K562 (cell line): ENCODE measurements at regions not wholly inside any gene's neighbourhood (a gene's known extent, or its start where the extent isn't known, plus 50 kb on each side); places are given as distances from the start of the nearest gene placed in this dataset.

Experiments
- IFI16 ChIP-seq: fragments of 250-450 bp; sonication (Bioruptor Pico); IDR thresholded peaks from 2 replicates; pipeline ENCODE4 v2.1.2; 2022; ENCODE audit warnings: mild to moderate bottlenecking, inconsistent platforms
- MYNN ChIP-seq, 2 experiments: sonication (generic); formaldehyde crosslinking in 1 of 2; IDR thresholded peaks; 2 replicates each; pipeline versions ENCODE4 v1.5.0 to v1.6.1; 2016 to 2020; ENCODE audit warnings: antibody characterized with exemption in 1 of 2, missing genetic modification reagents in 1 of 2
- POU5F1 ChIP-seq: fragments of 150-350 bp; IDR thresholded peaks from 2 replicates; pipeline ENCODE4 v1.6.1; 2014; ENCODE audit warnings: borderline replicate concordance, low read length, low read depth, mild to moderate bottlenecking; ENCODE audit not compliant: partially characterized antibody
- ZBTB1 ChIP-seq: sonication (generic); formaldehyde crosslinking; IDR thresholded peaks from 2 replicates; pipeline ENCODE4 v1.8.1; 2023; ENCODE audit warnings: missing genetic modification reagents, low read depth, mild to moderate bottlenecking, borderline replicate concordance

- no peak for TF ChIP-seq IFI16
- no peak for TF ChIP-seq MYNN (IDR thresholded peaks at IDR 0.05)
- TF ChIP-seq MYNN (CRISPR knock-in tag; IDR thresholded peaks at IDR 0.05) = no peak
- TF ChIP-seq ZBTB1 = no peak
- TF ChIP-seq POU5F1 = no peak
Observed at GRCh38 chr5:96569770-96570169, 92.4 kb upstream of the CAST start.
